ENCODE measurements at regions not wholly inside any gene's neighbourhood (a gene's known extent, or its start where the extent isn't known, plus 50 kb on each side); places are given as distances from the start of the nearest gene placed in this dataset.

DNA sequence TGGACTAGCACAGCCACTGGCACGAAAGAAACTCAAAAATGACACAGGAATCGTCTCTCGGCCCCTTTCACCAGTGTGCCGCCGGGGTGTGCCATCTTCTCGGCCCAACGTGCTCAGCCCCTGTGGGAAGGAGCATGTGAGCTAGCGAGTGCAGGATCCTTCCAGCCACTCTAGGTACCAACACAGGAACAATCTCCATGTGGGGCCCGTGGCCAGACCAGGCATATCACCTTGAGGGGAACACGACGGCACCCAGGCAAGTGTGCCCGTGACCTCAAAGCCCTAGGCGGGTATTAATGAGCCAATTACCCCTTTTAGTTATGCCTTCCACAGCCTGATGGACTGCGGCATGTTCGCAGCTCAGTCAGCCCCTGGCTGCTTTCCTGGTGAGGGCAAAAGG, 231.5 kb downstream of the FAT4 start:
- TF ChIP-seq, protein P1, sequence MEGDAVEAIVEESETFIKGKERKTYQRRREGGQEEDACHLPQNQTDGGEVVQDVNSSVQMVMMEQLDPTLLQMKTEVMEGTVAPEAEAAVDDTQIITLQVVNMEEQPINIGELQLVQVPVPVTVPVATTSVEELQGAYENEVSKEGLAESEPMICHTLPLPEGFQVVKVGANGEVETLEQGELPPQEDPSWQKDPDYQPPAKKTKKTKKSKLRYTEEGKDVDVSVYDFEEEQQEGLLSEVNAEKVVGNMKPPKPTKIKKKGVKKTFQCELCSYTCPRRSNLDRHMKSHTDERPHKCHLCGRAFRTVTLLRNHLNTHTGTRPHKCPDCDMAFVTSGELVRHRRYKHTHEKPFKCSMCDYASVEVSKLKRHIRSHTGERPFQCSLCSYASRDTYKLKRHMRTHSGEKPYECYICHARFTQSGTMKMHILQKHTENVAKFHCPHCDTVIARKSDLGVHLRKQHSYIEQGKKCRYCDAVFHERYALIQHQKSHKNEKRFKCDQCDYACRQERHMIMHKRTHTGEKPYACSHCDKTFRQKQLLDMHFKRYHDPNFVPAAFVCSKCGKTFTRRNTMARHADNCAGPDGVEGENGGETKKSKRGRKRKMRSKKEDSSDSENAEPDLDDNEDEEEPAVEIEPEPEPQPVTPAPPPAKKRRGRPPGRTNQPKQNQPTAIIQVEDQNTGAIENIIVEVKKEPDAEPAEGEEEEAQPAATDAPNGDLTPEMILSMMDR (IDR thresholded peaks at IDR 0.05; ENCODE audit: low read depth, low read length): no peak
- Histone ChIP-seq H3K9me3 (no peaks in the 10 kb centered on the region), H3K27me3 (no peaks in the 10 kb centered on the region), H3K4me1 (no peaks in the 10 kb centered on the region), H3K4me3 (ENCODE audit: low read depth, low read length) (no peak overlapping the region), H3K36me3 (no peaks in the 10 kb centered on the region)
- no peak for DNase-seq

DNA sequence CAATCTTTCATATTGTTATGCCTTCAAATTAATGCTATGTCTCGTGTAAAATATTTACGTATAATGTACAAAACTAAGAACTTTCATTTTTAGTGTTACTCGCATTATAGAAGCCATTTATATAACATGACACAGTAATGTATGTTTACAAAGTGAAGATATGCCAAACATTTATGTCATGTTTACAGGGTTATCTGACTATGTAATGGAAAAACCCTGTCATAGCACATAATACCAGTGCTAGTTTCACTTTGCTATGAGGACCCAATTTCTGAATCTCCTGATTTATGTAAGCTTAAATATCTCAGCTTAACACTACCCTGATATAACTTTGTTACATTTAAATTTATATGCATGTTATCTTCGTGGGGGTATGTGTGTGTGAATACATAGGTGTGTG, 233.1 kb downstream of the FAT4 start:
- H3K9me3 ChIP-seq: no peaks in the 10 kb centered on the region
- no peaks in the 10 kb centered on the region for H3K4me1 ChIP-seq
- TF ChIP-seq, protein P1 (IDR thresholded peaks at IDR 0.05; ENCODE audit: low read depth, low read length): no peak
- no peak for DNase-seq
- H3K27me3 ChIP-seq: no peaks in the 10 kb centered on the region
- no peak overlapping the region for H3K4me3 ChIP-seq (ENCODE audit: low read depth, low read length)
- H3K36me3 ChIP-seq: no peaks in the 10 kb centered on the region

DNA sequence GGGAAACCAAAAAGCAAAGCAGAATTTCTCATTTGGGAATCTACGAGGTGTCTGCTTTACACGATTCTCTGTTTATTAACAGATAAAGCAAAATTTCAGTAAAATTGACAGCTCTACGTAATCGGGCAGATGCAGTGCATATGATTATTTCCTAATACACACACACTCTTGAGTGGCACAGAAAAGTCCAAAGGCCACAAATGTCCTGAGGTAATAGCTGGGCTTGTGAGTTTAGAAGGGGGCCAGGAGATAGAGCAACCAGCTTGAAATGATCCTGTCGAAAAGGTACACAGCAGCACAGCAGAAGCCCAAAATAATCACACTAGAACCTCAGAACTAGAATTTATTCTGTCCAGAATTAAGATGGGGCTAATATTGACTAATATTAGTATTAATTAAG, 236.0 kb downstream of the FAT4 start:
- Histone ChIP-seq H3K9me3 (no peaks in the 10 kb centered on the region), H3K27me3 (no peaks in the 10 kb centered on the region), H3K4me1 (no peaks in the 10 kb centered on the region), H3K36me3 (no peaks in the 10 kb centered on the region), H3K4me3 (ENCODE audit: low read depth, low read length) (no peak overlapping the region)
- TF ChIP-seq, protein P1 (IDR thresholded peaks at IDR 0.05; ENCODE audit: low read depth, low read length): no peak
- no peak for DNase-seq

DNA sequence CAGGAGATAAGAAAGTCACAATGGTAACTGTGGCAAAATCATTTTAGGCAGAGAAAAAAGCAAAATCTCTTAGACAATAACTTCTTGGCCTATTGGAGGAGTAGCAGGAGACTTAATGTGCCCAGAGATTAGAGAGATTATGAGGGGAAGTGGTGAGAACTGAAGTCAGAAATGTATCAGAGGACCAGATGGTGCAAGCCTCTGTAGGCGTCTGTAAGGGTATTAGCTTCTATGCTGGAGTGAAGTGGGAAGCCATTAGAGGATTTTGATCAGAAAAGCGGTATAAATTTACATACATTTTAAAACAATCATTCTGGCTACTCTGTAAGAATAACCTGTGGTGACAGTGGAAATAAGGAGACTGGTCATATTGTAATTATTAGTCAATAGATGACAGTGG, 236.7 kb downstream of the FAT4 start:
- Histone ChIP-seq H3K27me3 (no peaks in the 10 kb centered on the region), H3K36me3 (no peaks in the 10 kb centered on the region), H3K4me1 (no peaks in the 10 kb centered on the region), H3K4me3 (ENCODE audit: low read depth, low read length) (no peak overlapping the region), H3K9me3 (no peaks in the 10 kb centered on the region)
- TF ChIP-seq, protein P1 (IDR thresholded peaks at IDR 0.05; ENCODE audit: low read depth, low read length): no peak
- no peak for DNase-seq

DNA sequence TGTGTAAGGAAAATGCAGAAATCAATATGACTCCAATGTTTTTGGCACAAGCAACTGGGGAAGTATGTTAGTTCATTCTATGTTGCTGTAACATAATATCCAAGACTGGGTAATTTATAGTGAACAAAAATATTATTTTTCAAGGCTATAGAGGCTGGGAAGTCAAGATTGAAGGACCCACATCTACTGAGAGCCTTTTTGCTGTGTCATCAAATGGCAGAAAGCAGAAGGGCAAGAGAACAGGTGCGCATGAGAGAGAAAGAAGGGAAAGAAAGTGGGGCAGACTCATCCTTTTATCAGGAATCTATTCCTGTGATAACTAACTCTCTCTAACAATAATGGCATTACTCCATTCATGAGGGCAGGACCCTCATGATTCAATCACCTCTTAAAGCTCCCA, 237.2 kb downstream of the FAT4 start:
- no peak for DNase-seq
- TF ChIP-seq, protein P1 (IDR thresholded peaks at IDR 0.05; ENCODE audit: low read depth, low read length): no peak
- no peaks in the 10 kb centered on the region for H3K36me3 ChIP-seq
- no peak overlapping the region for H3K4me3 ChIP-seq (ENCODE audit: low read depth, low read length)
- H3K27me3 ChIP-seq: no peaks in the 10 kb centered on the region
- no peaks in the 10 kb centered on the region for H3K9me3 ChIP-seq
- no peaks in the 10 kb centered on the region for H3K4me1 ChIP-seq

DNA sequence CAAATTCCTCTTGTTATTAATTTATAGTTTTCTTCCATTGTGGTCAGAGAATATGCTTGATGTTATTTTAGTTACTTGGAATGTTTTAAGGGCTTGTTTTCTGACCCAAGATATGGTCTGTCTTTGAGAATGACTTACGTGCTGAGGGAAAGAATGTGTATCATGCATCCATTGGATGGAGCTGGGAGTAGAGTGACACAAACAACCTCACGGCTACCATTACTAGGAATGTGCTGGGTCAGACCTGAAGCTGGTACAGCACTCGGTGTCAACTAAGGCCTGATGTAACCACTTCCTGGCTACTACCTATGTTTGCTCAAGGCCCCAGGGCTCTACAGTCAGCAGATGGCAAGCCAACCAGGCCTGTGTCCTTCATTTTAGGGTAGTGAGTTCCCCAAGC, 257.8 kb downstream of the FAT4 start:
- TF ChIP-seq, protein P1 (IDR thresholded peaks at IDR 0.05; ENCODE audit: low read depth, low read length): no peak
- Histone ChIP-seq H3K4me1 (no peaks in the 10 kb centered on the region), H3K9me3 (no peaks in the 10 kb centered on the region), H3K36me3 (no peaks in the 10 kb centered on the region), H3K4me3 (ENCODE audit: low read depth, low read length) (no peak overlapping the region), H3K27me3 (no peaks in the 10 kb centered on the region)
- DNase-seq: no peak

Measured in BE2C (cell line).